Panc1 (cell line): ENCODE measurements at regions not wholly inside any gene's neighbourhood (a gene's known extent, or its start where the extent isn't known, plus 50 kb on each side); places are given as distances from the start of the nearest gene placed in this dataset.

Experiments used
- TF ChIP-seq, protein P1 (sequence below): fragments of 450-650 bp; IDR thresholded peaks from 2 replicates; pipeline ENCODE4 v1.5.1; 2017; ENCODE audit warnings: mild to moderate bottlenecking
- TF ChIP-seq, protein P2 (sequence below), 2 experiments: IDR thresholded peaks; 2 replicates each; pipeline ENCODE4 v1.6.1; 2011 to 2012; ENCODE audit warnings: low read depth in 2 of 2, control low read depth in 1 of 2, low read length in 1 of 2, mild to moderate bottlenecking in 1 of 2, moderate library complexity in 1 of 2; ENCODE audit not compliant: insufficient read depth in 1 of 2

DNA sequence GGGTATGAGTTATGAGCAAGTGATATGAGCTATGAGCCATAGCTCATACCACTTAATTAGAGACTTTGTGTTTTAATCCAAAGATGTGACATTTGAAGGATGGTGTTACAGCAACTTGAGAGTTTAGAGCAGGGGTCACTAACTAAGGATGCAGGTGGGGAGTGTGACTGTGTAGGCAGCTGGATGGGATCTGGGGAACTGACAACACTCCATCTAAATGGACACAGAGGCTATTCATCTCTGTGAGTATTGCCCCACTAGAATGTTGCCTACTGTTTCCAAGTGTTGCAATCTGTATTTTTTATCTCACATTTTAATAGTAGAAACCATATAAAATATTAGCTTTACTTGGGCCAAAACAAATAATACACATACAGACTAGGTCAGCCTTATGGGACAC lies 488.1 kb upstream of the DAB2 start:
- TF ChIP-seq, protein P1, sequence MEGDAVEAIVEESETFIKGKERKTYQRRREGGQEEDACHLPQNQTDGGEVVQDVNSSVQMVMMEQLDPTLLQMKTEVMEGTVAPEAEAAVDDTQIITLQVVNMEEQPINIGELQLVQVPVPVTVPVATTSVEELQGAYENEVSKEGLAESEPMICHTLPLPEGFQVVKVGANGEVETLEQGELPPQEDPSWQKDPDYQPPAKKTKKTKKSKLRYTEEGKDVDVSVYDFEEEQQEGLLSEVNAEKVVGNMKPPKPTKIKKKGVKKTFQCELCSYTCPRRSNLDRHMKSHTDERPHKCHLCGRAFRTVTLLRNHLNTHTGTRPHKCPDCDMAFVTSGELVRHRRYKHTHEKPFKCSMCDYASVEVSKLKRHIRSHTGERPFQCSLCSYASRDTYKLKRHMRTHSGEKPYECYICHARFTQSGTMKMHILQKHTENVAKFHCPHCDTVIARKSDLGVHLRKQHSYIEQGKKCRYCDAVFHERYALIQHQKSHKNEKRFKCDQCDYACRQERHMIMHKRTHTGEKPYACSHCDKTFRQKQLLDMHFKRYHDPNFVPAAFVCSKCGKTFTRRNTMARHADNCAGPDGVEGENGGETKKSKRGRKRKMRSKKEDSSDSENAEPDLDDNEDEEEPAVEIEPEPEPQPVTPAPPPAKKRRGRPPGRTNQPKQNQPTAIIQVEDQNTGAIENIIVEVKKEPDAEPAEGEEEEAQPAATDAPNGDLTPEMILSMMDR: no peak
- TF ChIP-seq, protein P2, sequence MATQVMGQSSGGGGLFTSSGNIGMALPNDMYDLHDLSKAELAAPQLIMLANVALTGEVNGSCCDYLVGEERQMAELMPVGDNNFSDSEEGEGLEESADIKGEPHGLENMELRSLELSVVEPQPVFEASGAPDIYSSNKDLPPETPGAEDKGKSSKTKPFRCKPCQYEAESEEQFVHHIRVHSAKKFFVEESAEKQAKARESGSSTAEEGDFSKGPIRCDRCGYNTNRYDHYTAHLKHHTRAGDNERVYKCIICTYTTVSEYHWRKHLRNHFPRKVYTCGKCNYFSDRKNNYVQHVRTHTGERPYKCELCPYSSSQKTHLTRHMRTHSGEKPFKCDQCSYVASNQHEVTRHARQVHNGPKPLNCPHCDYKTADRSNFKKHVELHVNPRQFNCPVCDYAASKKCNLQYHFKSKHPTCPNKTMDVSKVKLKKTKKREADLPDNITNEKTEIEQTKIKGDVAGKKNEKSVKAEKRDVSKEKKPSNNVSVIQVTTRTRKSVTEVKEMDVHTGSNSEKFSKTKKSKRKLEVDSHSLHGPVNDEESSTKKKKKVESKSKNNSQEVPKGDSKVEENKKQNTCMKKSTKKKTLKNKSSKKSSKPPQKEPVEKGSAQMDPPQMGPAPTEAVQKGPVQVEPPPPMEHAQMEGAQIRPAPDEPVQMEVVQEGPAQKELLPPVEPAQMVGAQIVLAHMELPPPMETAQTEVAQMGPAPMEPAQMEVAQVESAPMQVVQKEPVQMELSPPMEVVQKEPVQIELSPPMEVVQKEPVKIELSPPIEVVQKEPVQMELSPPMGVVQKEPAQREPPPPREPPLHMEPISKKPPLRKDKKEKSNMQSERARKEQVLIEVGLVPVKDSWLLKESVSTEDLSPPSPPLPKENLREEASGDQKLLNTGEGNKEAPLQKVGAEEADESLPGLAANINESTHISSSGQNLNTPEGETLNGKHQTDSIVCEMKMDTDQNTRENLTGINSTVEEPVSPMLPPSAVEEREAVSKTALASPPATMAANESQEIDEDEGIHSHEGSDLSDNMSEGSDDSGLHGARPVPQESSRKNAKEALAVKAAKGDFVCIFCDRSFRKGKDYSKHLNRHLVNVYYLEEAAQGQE (IDR thresholded peaks at IDR 0.05; ENCODE audit: insufficient read depth in 1 of 2, low read depth in 2 of 2, low read length in 1 of 2): no peak
